Activated CD4-positive, CD25-positive, alpha-beta regulatory T cell treated with anti-CD3 and anti-CD28 coated beads, Interleukin-2, amount 50 U/mL, for 24 hours (primary cell): ENCODE measurements at regions not wholly inside any gene's neighbourhood (a gene's known extent, or its start where the extent isn't known, plus 50 kb on each side); places are given as distances from the start of the nearest gene placed in this dataset.
"Not testable (repeated sequence)": the region's sequence is repeated elsewhere in the genome, so short reads cannot be mapped to it uniquely, and the experiment has no call there.

Experiments
- ATAC-seq, 2 donors: fragments of 150-1000 bp; cut with Tn5 transposase; one replicate each; pipeline ENCODE4 v1.10.0; 2021; ENCODE audit warnings: mild to moderate bottlenecking in 1 of 2, moderate library complexity in 1 of 2

GRCh38 chr6:88499436-88499835 is 333.3 kb upstream of the CNR1 start:
- no peak for ATAC-seq

- not testable (repeated sequence) for ATAC-seq
These were observed 331.3 kb upstream of the CNR1 start for GRCh38 chr6:88497403-88497802.

- no peak for ATAC-seq
These were observed 328.4 kb upstream of the CNR1 start for GRCh38 chr6:88494401-88495140.

- no peak for ATAC-seq
These were observed 327.6 kb upstream of the CNR1 start for GRCh38 chr6:88493717-88494116.

- no peak for ATAC-seq
These were observed 326.7 kb upstream of the CNR1 start for GRCh38 chr6:88492824-88493223.

GRCh38 chr6:88492241-88492640 is 326.1 kb upstream of the CNR1 start:
- no peak for ATAC-seq

- ATAC-seq, result no peak
These were observed 325.2 kb upstream of the CNR1 start for GRCh38 chr6:88491266-88491880.

- ATAC-seq, result no peak
These were observed 324.7 kb upstream of the CNR1 start for GRCh38 chr6:88490908-88491264.

GRCh38 chr6:88490195-88490907 is 324.2 kb upstream of the CNR1 start:
- ATAC-seq, result no peak

- ATAC-seq, result no peak
These were observed 317.3 kb upstream of the CNR1 start for GRCh38 chr6:88483424-88483823.

- no peak for ATAC-seq
These were observed 316.3 kb upstream of the CNR1 start for GRCh38 chr6:88482465-88482864.

- ATAC-seq, result no peak
These were observed 315.4 kb upstream of the CNR1 start for GRCh38 chr6:88481519-88481918.

- no peak for ATAC-seq
These were observed 314.7 kb upstream of the CNR1 start for GRCh38 chr6:88480816-88481215.

- no peak for ATAC-seq
These were observed 311.3 kb upstream of the CNR1 start for GRCh38 chr6:88477413-88477812.

GRCh38 chr6:88476388-88476787 is 310.2 kb upstream of the CNR1 start:
- ATAC-seq, result no peak

GRCh38 chr6:88474720-88475119 is 308.6 kb upstream of the CNR1 start:
- no peak for ATAC-seq

- ATAC-seq, result no peak
These were observed 307.4 kb upstream of the CNR1 start for GRCh38 chr6:88473589-88473988.

GRCh38 chr6:88472851-88473525 is 306.8 kb upstream of the CNR1 start:
- no peak for ATAC-seq

- no peak for ATAC-seq
These were observed 293.5 kb upstream of the CNR1 start for GRCh38 chr6:88459643-88460042.

- ATAC-seq, result no peak
These were observed 293.0 kb upstream of the CNR1 start for GRCh38 chr6:88459189-88459588.

GRCh38 chr6:88458662-88459061 is 292.5 kb upstream of the CNR1 start:
- ATAC-seq, result no peak

- no peak for ATAC-seq
These were observed 290.2 kb upstream of the CNR1 start for GRCh38 chr6:88456221-88456859.

GRCh38 chr6:88455317-88455716 is 289.2 kb upstream of the CNR1 start:
- no peak for ATAC-seq
